PC-3 (cell line): ENCODE measurements at regions not wholly inside any gene's neighbourhood (a gene's known extent, or its start where the extent isn't known, plus 50 kb on each side); places are given as distances from the start of the nearest gene placed in this dataset.

Experiments
- CTCF ChIP-seq: fragments of 300-600 bp; sonication (generic); conservative IDR thresholded peaks from 2 replicates; pipeline ENCODE4 v1.5.1; 2017; ENCODE audit warnings: antibody characterized with exemption, low read depth, mild to moderate bottlenecking, low read length
- EZH2 ChIP-seq: fragments of 300-600 bp; sonication (generic); IDR thresholded peaks from one replicate; pipeline ENCODE4 v1.6.1; 2017; ENCODE audit warnings: antibody characterized with exemption, mild to moderate bottlenecking, low read length; ENCODE audit not compliant: unreplicated experiment

- TF ChIP-seq CTCF (no peak), EZH2 (no peak)
These were observed 132.6 kb upstream of the CST7 start for GRCh38 chr20:24816431-24816830.
